Peyer's patch (tissue), 4 donors: ENCODE measurements at regions not wholly inside any gene's neighbourhood (a gene's known extent, or its start where the extent isn't known, plus 50 kb on each side); places are given as distances from the start of the nearest gene placed in this dataset.

ENCODE experiments used
- DNase-seq, 3 donors: peaks; one replicate each; pipeline ENCODE4 v3.0.0-alpha.2; 2017 to 2019
- H3K27ac ChIP-seq, 4 donors: fragments of 200-600 bp; sonication (generic); one replicate each; pipeline ENCODE4 v1.5.1; 2016 to 2019
- H3K27me3 ChIP-seq, 2 donors: fragments of 200-600 bp; sonication (generic); one replicate each; pipeline ENCODE4 v1.5.1; 2019
- H3K36me3 ChIP-seq, 3 donors: fragments of 200-600 bp; sonication (generic); one replicate each; pipeline ENCODE4 v1.5.1; 2016 to 2019
- H3K4me1 ChIP-seq, 4 donors: fragments of 200-600 bp; sonication (generic); one replicate each; pipeline ENCODE4 v1.5.1; 2016 to 2019
- H3K4me3 ChIP-seq, 4 donors: fragments of 200-600 bp; sonication (generic); 1 replicate in 3 of 4; 2 replicates in 1 of 4; pipeline ENCODE4 v1.5.1; 2016 to 2019; ENCODE audit warnings: mild to moderate bottlenecking in 1 of 4
- H3K9me3 ChIP-seq, 4 donors: fragments of 200-600 bp; sonication (generic); one replicate each; pipeline ENCODE4 v1.5.1; 2016 to 2019; ENCODE audit warnings: mild to moderate bottlenecking in 1 of 4
- CTCF ChIP-seq, 6 experiments: fragments of 450-650 bp in 4 of 6; fragments of 200-600 bp in 2 of 6; sonication (generic) in 1 of 6; IDR thresholded peaks; one replicate each; pipeline ENCODE4 v1.5.1; 2017 to 2019; ENCODE audit warnings: antibody characterized with exemption in 6 of 6, mild to moderate bottlenecking in 3 of 6, moderate library complexity in 1 of 6
- POLR2A ChIP-seq, 2 donors: fragments of 450-650 bp; IDR thresholded peaks; one replicate each; pipeline ENCODE4 v1.5.1; 2017; ENCODE audit warnings: antibody characterized with exemption in 2 of 2, mild to moderate bottlenecking in 2 of 2, moderate library complexity in 2 of 2

DNA sequence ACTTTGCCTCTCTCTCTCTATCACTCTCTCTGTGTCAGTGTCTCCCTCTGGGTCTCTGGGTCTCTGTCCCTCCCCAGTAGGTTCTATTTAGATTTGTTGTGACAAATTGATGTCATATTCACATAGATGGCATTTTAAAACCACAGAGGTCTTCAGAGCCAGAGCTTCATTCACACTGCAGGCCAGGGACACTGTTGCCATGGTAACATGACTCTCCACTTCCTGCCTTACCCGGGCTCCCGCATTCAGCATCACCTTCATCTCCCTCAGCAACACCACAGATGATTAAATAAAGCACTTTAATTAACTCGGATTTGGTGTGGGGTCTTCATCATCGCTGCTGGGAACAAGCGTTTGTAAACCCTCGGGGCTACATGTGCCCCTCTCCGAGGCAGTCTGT is 132.6 kb downstream of the ETS2 start:
- DNase-seq: peak in 2 of 3 donors; percentile 9 to 45
- no peak for TF ChIP-seq CTCF (IDR thresholded peaks at IDR 0.05)
- TF ChIP-seq POLR2A (IDR thresholded peaks at IDR 0.05): no peak
- H3K27me3 ChIP-seq: no peaks in the 10 kb centered on the region
- H3K27ac ChIP-seq: no peak overlapping the region
- no peaks in the 10 kb centered on the region for H3K36me3 ChIP-seq
- H3K4me3 ChIP-seq: no peak overlapping the region
- no peaks in the 10 kb centered on the region for H3K4me1 ChIP-seq
- H3K9me3 ChIP-seq: no peaks in the 10 kb centered on the region

- Histone ChIP-seq H3K27ac (no peak overlapping the region), H3K36me3 (no peaks in the 10 kb centered on the region), H3K27me3 (no peaks in the 10 kb centered on the region), H3K9me3 (no peaks in the 10 kb centered on the region), H3K4me1 (no peaks in the 10 kb centered on the region), H3K4me3 (no peak overlapping the region)
- peak in 2 of 3 donors; percentile 10 to 27 for DNase-seq
- TF ChIP-seq CTCF (IDR thresholded peaks at IDR 0.05) (no peak), POLR2A (IDR thresholded peaks at IDR 0.05) (no peak)
Observed at GRCh38 chr21:38937844-38938243, 132.1 kb downstream of the ETS2 start.

- Histone ChIP-seq H3K27me3 (no peaks in the 10 kb centered on the region), H3K36me3 (no peaks in the 10 kb centered on the region), H3K4me1 (no peaks in the 10 kb centered on the region), H3K9me3 (no peaks in the 10 kb centered on the region), H3K4me3 (no peak overlapping the region), H3K27ac (no peak overlapping the region)
- no peak for TF ChIP-seq CTCF (IDR thresholded peaks at IDR 0.05)
- TF ChIP-seq POLR2A (IDR thresholded peaks at IDR 0.05): no peak
- DNase-seq: peak in 1 of 3 donors; percentile 19
Observed at GRCh38 chr21:38937286-38937790, 131.6 kb downstream of the ETS2 start.

DNA sequence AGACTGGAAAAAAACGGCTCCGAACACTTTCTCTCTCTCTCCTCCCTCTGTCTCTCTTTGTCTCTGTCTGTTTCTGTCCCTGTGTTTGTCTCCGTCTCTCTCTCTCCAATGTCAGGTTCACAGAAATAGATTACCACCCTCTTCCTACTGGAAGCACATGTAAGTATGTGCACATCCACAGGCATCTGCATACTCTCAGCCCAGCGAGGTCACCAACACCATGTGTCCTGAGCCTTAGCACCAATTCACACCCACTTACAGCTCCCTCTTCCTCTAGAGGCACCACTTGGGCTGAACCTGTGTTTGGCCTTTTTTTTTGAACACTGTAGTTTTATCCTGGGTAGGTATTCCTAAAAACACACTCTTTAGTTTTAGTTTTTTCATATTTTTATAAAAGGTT is 130.5 kb downstream of the ETS2 start:
- Histone ChIP-seq H3K9me3 (no peaks in the 10 kb centered on the region), H3K27ac (no peak overlapping the region), H3K4me1 (no peaks in the 10 kb centered on the region), H3K4me3 (no peak overlapping the region), H3K27me3 (no peaks in the 10 kb centered on the region), H3K36me3 (no peaks in the 10 kb centered on the region)
- TF ChIP-seq POLR2A (IDR thresholded peaks at IDR 0.05): no peak
- no peak for TF ChIP-seq CTCF (IDR thresholded peaks at IDR 0.05)
- DNase-seq: peak in 1 of 3 donors; percentile 9

DNA sequence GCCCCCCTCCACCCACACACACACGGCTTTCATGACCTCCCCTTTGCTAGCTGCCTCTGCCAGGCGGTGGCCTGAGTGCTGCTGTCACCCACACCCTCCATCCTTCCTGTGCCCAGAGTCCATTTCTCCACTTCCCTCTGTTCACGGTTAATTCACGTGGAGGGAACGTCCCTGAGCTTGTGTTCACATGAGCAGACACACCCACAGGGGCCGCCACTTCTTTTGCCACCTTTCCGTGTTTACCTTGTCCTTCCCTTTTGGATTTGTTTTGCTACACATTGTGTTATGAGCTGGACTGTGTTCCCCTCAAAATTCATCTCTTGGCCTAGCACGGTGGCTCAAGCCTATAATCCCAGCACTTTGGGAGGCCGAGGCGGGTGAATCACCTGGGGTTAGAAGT is 128.0 kb downstream of the ETS2 start:
- Histone ChIP-seq H3K27me3 (no peaks in the 10 kb centered on the region), H3K36me3 (no peaks in the 10 kb centered on the region), H3K4me3 (no peak overlapping the region), H3K9me3 (no peaks in the 10 kb centered on the region), H3K27ac (no peak overlapping the region), H3K4me1 (no peaks in the 10 kb centered on the region)
- peak in 2 of 3 donors; percentile 31 to 43 for DNase-seq
- TF ChIP-seq POLR2A (IDR thresholded peaks at IDR 0.05): no peak

GRCh38 chr21:38931291-38931690 is 125.6 kb downstream of the ETS2 start:
- H3K4me3 ChIP-seq: no peak overlapping the region
- H3K4me1 ChIP-seq: no peaks in the 10 kb centered on the region
- H3K9me3 ChIP-seq: no peaks in the 10 kb centered on the region
- peak in 2 of 3 donors; percentile 15 to 22 for DNase-seq
- H3K27me3 ChIP-seq: no peaks in the 10 kb centered on the region
- TF ChIP-seq POLR2A (IDR thresholded peaks at IDR 0.05) (no peak), CTCF (IDR thresholded peaks at IDR 0.05) (no peak)
- H3K27ac ChIP-seq: peak overlapping the region in 2 of 4 donors; percentile 60 to 67
- H3K36me3 ChIP-seq: no peaks in the 10 kb centered on the region
